HG03025 (cell line): ENCODE measurements at regions not wholly inside any gene's neighbourhood (a gene's known extent, or its start where the extent isn't known, plus 50 kb on each side); places are given as distances from the start of the nearest gene placed in this dataset.
"Not testable (repeated sequence)": the region's sequence is repeated elsewhere in the genome, so short reads cannot be mapped to it uniquely, and the experiment has no call there.

Source experiments
- ATAC-seq: cut with Tn5 transposase; IDR thresholded peaks from one replicate; pipeline ENCODE4 v1.9.1; 2021; ENCODE audit warnings: mild to moderate bottlenecking, moderate library complexity; ENCODE audit not compliant: unreplicated experiment, low FRiP score

DNA sequence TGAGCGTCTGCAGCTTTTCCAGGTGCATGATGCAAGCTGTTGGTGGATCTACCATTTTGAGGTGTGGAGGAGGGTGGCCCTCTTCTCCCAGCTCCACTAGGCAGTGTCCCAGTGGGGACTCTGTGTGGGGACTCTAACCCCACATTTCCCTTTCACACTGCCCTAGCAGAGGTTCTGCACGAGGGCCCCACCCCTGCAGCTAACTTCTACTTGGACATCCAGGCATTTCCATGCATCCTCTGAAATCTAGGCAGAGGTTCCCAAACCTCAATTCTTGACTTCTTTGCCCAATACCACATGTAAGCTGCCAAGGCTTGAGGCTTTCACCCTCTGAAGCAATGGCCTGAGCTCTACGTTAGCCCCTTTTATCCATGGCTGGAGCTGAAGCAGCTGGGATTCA is 61.4 kb upstream of the HGFAC start:
- ATAC-seq: not testable (repeated sequence)

DNA sequence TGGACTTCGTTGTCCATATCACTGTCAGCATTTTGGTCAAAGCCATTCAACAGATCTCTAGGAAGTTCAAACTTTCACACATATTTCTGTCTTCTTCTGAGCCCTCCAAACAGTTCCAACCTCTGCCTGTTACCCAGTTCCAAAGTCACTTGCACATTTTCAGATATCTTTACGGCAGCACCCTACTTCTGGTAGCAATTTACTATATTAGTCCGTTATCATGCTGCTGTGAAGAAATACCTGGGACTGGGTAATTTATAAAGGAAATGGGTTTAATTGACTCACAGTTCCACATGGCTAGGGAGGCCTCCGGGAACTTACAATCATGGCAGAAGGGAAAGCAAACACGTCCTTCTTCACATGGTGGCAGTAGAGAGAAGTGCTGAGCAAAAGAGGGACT is 60.6 kb upstream of the HGFAC start:
- ATAC-seq: not testable (repeated sequence)

DNA sequence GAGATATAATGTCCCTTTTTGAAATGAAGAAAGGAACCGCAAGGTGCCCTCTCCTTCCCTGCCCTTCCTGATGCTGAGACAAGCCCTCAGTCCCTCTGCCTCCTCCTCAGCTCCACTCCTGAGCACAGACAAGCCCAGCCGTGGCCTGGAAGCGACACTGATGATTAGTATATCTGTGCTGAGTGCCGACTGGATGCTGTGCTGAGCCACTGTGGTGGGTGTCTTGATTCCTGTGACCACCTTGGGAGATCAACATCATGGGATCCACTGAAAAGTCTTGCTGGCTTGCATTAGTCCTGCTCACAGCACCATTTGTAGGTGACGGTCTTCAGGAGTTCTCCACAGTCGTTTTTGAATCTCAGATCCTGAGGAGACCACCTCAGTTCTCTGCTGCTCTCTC is 59.5 kb upstream of the HGFAC start:
- no peak for ATAC-seq

DNA sequence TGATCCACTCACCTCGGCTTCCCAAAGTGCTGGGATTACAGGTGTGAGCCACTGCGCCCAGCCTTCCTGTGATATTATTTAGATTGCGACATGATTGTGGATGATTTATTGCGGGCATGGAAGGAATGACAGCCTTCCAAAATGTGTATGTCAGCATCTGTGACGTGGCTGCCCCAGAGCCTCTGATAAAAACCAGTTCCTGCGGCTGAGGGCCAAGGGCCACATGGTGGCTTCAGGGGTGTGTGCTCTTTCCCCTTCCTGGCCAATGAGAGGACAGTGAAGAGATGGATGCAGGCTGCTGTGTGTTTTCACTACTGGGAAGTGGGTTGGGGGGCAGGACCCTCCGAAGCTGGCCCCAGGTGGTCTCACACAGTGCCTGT is 57.4 kb upstream of the HGFAC start:
- ATAC-seq: no peak

DNA sequence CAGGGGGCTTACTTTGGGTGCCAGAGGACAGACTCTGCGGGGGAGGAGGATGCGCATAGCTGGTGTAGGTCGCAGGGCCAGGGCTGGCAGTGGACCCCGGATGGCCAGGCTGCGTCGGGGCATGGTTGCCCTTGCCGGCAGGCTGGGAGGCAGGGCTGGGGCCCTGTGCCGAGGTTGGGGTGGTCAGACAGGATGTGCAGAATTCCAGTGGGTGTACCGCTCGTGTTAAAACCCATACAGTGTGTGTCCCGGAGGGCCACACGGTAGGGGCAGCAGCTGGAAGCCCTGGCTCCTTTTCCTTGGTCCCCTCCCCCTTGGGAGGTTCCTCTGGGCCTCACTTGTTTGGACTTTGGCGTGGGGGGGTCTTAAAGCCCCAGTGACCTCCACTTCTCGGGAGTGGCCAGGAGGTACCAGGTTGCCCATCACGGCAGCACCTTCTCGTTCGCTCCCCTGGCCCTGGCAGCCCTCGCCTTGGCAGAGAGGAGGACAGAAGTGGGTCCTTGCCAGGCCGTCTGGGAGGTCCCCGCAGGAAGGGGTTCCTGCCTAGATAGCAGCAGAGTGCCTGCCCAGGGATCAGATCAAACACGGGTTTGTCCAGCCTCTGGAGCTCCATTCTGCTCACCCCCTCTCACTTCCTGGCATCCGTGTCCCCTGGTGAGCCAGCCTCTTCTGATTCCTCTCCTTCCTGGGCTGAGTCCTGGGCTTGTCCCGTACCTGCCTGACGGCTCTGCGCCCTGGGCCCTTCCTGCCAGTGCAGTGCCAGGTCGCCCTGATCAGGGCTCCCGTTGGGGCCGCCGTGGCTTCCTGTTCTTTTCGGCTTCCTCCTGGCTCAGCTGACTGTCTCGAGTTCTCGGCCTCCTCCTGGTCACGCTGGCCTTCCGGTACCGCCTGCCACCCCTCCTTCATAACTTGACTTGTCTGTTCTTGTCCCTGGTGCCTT is 56.7 kb upstream of the HGFAC start:
- no peak for ATAC-seq

DNA sequence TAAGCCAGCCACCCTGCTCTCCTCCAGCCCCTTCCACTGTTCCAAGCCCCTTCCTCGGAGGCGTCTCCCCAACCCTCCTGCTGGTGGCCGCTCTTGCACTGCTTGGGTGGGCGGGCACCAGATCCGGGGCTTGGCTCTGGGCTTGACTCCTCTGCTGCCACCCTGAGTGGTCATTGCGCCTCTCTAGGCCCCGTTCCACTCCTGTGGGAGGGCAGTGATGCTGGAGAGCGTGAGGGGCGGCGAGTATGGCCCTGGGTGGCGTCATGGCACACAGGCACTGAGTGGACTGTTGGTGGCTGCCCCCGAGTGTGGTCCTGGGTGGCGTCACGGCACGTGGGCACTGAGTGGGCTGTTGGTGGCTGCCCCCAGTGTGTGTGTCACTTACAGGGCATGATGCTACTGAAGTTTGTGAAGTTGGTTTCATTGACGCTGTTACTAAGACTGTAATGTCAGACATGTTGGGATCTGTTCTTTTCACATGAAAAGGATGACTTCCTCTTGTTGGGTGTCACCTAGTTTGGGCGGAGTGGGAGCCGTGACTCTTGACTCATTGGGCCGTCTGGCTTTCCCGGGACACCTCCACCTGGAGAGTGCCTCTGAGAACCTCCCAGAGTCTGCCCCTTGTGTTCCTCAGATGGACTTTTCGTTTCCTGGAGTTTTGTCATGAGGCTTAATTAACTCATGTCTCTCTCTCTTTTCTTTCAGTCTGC is 55.9 kb upstream of the HGFAC start:
- no peak for ATAC-seq

DNA sequence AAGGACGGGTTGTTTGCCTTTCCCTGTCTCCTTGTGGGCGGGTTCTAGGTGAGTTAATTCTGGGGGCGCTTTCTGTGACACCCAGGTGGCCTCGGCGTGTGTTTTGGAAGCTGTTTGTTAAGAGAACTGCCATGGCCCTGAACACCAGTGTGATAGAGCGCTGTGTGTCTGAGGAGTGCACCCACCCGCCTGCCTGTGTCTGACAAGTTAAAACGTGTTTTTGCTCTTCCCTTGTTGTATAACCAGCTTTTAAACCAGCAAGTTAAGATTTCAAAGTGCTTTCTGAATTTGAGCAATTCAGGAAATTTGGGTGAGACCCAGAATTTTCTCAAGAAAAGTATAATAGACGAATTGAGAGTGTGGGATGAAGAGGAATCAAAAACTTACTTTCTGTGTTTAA is 55.2 kb upstream of the HGFAC start:
- no peak for ATAC-seq

DNA sequence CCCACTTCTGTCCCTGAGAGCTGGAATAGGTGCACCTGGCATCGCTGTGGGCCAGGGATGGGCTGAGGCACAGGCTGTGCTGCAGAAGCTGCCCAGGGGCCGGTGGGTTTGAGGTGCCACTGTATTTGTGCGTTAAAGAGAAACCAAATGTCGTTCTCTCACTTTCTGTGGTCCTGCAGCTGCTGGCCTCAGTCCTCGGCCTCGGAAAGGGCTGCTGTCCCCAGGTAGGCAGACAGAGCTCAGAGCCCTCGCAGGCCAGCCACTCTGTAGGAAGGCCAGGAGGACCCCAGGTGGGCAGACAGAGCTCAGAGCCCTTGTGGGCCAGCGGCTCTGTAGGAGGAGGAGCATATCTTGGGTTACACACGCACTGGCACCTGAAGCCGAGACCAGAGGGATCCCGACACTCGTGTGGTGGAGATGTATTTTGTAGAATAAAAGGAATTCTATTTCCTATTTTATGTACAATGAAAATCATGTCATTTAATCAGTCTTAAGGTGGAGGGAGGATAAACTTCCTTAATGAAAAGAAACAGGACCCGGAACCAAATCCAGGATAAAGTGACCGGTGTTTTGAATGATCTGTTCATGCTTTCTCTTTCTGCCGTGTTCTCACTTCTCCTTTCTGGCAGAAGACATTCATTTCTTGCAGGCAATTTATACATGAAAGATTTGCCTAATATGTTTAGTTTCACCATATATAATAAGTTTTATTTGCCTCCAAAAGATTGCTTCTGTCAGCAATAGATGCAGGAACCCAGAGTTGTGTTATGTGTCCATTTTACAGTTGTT is 54.4 kb upstream of the HGFAC start:
- no peak for ATAC-seq

DNA sequence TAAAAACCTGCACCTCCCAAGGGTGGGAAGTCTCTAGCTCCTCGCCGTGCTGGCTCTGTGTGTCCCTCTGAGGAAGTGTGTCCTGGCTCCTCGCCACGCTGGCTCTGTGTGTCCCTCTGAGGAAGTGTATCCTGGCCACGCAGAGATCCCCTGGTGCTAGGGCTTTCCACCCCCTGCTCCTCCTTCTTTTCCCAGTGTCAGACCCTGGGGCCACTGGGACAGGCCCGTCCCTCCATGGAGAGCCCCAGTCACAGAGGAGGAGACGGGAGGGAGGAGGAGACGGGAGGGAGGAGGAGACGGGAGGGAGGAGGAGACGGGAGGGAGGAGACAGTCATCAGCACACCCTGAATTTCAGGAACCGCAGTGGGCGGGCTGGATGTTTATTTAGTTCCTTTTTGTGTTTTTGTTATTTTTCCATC is 53.8 kb upstream of the HGFAC start:
- ATAC-seq: no peak

DNA sequence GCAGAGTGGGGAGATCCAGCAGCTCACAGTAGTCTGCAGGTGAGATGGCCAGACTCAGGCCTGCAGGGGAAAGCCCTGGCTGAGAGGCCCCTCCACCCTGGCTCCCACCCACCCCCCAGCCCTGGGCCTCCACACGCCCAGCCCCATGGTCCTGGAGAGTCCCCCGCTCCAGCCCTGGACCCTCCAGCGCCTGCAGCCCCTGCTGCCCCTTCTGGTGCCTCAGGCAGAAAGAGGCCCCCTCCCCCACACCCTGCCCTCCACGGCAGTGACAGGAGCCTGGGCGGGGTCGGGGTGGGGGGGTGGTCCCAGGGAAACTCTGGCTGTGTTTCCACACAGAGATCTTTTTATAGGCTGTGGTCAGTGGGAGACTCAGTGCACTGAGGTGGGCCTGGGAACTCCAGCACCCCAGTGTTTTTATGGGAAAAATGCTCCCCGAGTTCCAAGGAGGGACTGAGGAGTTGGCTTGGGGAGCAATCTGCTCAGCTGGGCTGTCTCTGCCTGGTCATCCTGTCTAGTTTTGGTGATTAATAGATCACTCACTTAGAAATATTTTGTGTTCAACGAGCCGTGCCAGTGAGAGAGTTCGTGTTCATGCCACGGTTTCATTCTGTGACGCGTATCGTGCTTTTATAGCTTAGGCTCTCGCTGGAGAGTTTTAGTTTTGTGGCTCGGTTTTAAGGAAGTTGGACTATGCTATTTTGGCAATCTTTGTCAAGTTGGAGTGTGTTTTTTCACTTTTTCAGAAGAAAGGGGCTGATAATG is 53.1 kb upstream of the HGFAC start:
- no peak for ATAC-seq

DNA sequence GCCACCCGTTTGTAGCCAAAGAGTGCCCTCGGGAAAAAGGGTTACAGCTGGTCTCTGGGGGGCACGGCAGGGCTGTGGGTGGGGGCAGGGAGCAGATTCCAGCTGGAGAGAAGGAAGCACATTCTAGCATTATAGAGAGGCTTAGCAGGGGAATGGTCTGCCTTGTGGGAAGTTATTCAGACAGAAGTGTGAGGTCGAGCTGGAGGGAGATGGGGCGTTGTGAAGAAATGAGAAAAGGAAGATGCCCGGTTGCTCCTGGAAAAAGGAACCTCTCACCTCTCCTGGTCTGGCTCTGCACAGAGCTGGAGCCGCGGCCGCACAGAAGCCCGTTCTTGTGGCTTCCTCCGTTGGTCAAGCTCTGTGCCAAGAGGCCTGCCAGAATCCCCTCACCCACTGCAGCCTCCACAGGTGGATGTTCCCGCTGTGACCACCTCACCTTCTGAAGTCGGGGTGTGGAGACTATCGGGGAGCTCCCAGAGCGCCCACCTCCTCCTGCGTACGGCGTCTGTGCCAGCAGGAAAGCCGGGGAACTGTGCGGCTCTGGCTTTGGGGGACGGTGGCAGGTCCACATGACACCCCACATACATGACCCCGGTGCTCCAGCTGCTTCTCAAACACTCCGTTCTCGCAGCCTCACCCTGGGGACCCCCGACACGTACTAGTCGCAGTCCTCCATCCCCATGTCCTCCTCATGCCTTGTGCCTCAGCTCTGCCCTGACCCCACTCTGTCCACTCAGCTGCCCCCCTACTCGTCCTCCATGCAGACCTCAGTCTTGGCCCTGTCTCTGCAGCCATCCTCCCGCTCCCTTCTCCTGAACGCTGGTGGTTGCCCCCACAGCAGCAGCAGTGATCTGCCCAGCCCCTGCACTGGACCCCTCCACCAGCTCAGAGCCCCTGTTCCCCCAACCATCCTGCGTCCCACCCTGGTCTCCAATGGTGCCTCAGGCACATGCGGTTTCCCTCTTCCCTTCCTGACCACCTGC is 52.2 kb upstream of the HGFAC start:
- ATAC-seq: no peak

DNA sequence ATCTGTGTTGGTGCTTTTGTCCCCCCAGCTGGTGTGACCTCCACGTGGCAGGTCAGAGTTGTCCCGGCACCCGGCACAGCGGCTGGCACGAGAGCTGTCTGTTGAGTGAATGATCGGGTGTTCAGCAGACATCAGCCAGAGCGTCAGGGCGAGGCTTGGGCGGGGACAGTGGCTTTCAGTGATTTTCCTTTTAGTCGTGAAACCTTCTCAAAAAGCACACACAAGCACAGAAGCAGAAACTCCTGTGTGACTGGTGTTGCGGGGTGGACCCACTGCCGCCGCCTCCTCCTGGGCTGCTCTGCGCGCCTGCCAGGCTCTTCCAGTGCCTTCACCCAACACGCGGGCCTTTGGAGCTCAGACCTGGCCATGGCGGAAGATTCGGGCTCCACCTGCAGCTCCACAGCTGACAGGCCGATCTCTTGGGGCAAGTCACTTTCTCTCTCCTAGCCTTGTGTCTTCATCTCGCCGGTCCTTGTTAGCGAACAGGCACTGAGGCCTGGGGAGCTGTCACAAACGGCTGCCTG is 51.4 kb upstream of the HGFAC start:
- no peak for ATAC-seq

DNA sequence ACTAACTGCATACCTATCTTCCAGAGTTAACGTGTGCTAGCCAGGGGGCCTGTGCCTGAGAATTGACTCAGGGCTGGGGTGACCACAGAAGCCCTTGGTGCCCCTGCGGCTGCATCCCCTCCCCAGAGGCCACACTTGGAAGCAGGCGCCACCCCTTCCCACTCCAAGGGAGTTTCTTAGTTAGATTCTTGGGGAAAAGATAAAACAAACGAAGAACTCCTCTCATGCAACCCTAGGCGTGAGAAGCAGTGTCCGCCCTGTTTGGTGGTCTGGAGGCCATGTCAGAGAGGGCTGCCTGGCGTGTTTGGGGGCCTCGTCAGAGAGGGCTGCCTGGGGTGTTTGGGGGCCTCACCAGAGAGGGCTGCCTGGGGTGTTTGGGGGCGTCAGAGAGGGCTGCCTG is 50.3 kb upstream of the HGFAC start:
- no peak for ATAC-seq
